ENCODE measurements at regions not wholly inside any gene's neighbourhood (a gene's known extent, or its start where the extent isn't known, plus 50 kb on each side); places are given as distances from the start of the nearest gene placed in this dataset.

DNA sequence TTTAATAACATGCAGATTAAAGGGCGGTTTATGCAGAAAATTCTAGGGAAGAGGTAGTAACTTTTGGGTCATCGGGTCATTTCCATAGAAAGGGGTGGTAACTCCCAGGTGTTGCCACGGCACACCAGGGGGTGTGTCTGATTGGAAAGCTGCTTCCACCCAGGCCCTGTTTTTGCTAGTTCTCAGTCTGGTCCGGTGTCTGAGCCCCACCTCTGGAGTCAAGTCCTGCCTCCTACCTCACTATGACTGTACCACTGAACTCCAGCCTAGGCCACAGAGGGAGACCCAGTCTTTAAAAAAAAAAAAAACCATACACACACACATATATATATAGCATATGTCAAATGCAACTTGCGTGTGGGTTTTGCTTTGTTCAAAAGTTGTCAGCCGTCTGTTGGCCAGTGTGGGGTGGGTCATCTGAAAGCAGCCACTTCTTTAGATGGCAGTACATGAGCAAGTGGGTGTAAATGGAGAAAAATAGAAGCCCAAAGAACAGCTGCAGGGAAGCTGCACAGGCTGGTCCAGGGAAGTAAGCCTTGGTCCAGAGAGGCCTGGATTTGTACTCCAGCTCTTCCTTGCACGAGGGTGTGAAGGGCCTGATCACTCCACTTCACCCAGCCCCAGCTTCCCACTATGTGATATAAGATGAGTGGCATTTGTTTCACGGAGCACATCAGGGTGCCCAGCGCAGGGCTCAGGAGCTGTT, 110.7 kb upstream of the SPRY4 start:
- H3K27me3 ChIP-seq (ENCODE audit: insufficient read depth, low read length), result no peaks in the 10 kb centered on the region
- intact Hi-C loops (cut with micrococcal nuclease), result no loop called here

GRCh38 chr5:142434322-142434612, 109.4 kb upstream of the SPRY4 start:
- peaks cover 48 to 81% (median 66%) of the 10 kb centered on the region in 4 donors for H3K4me1 Mint-ChIP-seq
- no peak for DNase-seq
- no peaks in the 10 kb centered on the region for H3K9me3 Mint-ChIP-seq
- no peaks in the 10 kb centered on the region for H3K27me3 ChIP-seq (ENCODE audit: insufficient read depth, low read length)
- no peak overlapping the region for H3K27ac ChIP-seq (ENCODE audit: low read depth, low read length)
- peak overlapping the region in 4 of 7 donors; percentile 35 to 95 (median 50) for H3K27ac Mint-ChIP-seq
- H3K4me3 ChIP-seq (ENCODE audit: low read length in 2 of 2), result no peak overlapping the region
- POLR2A ChIA-PET (ENCODE audit: partially characterized antibody), result interaction anchor here (0.9 to 2.4 kb wide), 2 partner anchors 76 to 82 kb away, joined by 3 to 7 read pairs; no protein-coding TSS in a partner anchor
- H3K36me3 Mint-ChIP-seq, result no peaks in the 10 kb centered on the region
- H3K9me3 ChIP-seq (ENCODE audit: control insufficient read depth in 1 of 2, low read length in 2 of 2), result no peaks in the 10 kb centered on the region
- no peaks in the 10 kb centered on the region for H3K36me3 ChIP-seq (ENCODE audit: insufficient read depth, low read length)
- H3K4me1 ChIP-seq (ENCODE audit: insufficient read depth, low read length), result peaks cover 62% of the 10 kb centered on the region
- intact Hi-C loops (cut with micrococcal nuclease), result no loop called here
- CTCF ChIA-PET (ENCODE audit: partially characterized antibody), result interaction anchor here (1.0 kb wide), 2 partner anchors 31 to 109 kb away, joined by 3 to 4 read pairs; partner anchors contain the start of gene SPRY4
- H3K4me3 Mint-ChIP-seq, result no peak overlapping the region
- no peaks in the 10 kb centered on the region for H3K27me3 Mint-ChIP-seq

More for the DNA sequence above, 110.7 kb upstream of the SPRY4 start:
- CTCF ChIA-PET (ENCODE audit: partially characterized antibody), result interaction anchor here (0.8 to 1.7 kb wide), 3 partner anchors 15 to 111 kb away, joined by 3 to 4 read pairs (median 3); partner anchors contain the start of gene SPRY4
- no peaks in the 10 kb centered on the region for H3K9me3 ChIP-seq (ENCODE audit: control insufficient read depth in 1 of 2, low read length in 2 of 2)
- POLR2A ChIA-PET (ENCODE audit: partially characterized antibody), result interaction anchor here (1.0 kb wide), 1 partner anchor 37 kb away, joined by 4 read pairs; no protein-coding TSS in a partner anchor
- Mint-ChIP-seq H3K4me3 (peak overlapping the region in 1 of 8 donors; percentile 73), H3K9me3 (no peaks in the 10 kb centered on the region), H3K27me3 (no peaks in the 10 kb centered on the region), H3K4me1 (peaks cover 50 to 81% (median 66%) of the 10 kb centered on the region in 4 donors), H3K27ac (peak overlapping the region in 3 of 7 donors; percentile 31 to 61 (median 49)), H3K36me3 (no peaks in the 10 kb centered on the region)
- H3K4me3 ChIP-seq (ENCODE audit: low read length in 2 of 2), result no peak overlapping the region
- no peak for DNase-seq
- no peaks in the 10 kb centered on the region for H3K36me3 ChIP-seq (ENCODE audit: insufficient read depth, low read length)
- H3K4me1 ChIP-seq (ENCODE audit: insufficient read depth, low read length), result peaks cover 59% of the 10 kb centered on the region
- H3K27ac ChIP-seq (ENCODE audit: low read depth, low read length), result no peak overlapping the region

GRCh38 chr5:142433526-142434321, 108.9 kb upstream of the SPRY4 start:
- peaks cover 44 to 78% (median 61%) of the 10 kb centered on the region in 4 donors for H3K4me1 Mint-ChIP-seq
- H3K4me1 ChIP-seq (ENCODE audit: insufficient read depth, low read length), result peaks cover 62% of the 10 kb centered on the region
- H3K4me3 ChIP-seq (ENCODE audit: low read length in 2 of 2), result no peak overlapping the region
- H3K36me3 Mint-ChIP-seq, result no peaks in the 10 kb centered on the region
- H3K4me3 Mint-ChIP-seq, result peak overlapping the region in 4 of 8 donors; percentile 68 to 87 (median 80)
- no peaks in the 10 kb centered on the region for H3K27me3 ChIP-seq (ENCODE audit: insufficient read depth, low read length)
- H3K9me3 ChIP-seq (ENCODE audit: control insufficient read depth in 1 of 2, low read length in 2 of 2), result no peaks in the 10 kb centered on the region
- H3K27ac ChIP-seq (ENCODE audit: low read depth, low read length), result no peak overlapping the region
- POLR2A ChIA-PET (ENCODE audit: partially characterized antibody), result interaction anchor here (0.6 to 2.4 kb wide), 10 partner anchors 8 to 109 kb away, joined by 3 to 32 read pairs (median 5); partner anchors contain the start of gene SPRY4
- intact Hi-C loops (cut with micrococcal nuclease), result loop anchor here (1.0 to 2.0 kb wide), 2 partner anchors 76 to 211 kb away; no protein-coding TSS in a partner anchor
- DNase-seq, result no peak
- CTCF ChIA-PET (ENCODE audit: partially characterized antibody), result interaction anchor here (1.0 to 1.4 kb wide), 3 partner anchors 30 to 286 kb away, joined by 3 read pairs; no protein-coding TSS in a partner anchor
- H3K36me3 ChIP-seq (ENCODE audit: insufficient read depth, low read length), result no peaks in the 10 kb centered on the region
- no peaks in the 10 kb centered on the region for H3K9me3 Mint-ChIP-seq
- no peaks in the 10 kb centered on the region for H3K27me3 Mint-ChIP-seq
- H3K27ac Mint-ChIP-seq, result peak overlapping the region; percentile 54 to 99 (median 95)

- intact Hi-C loops (cut with micrococcal nuclease), result loop anchor here (1.0 to 2.0 kb wide), 2 partner anchors 76 to 210 kb away; no protein-coding TSS in a partner anchor
- Histone ChIP-seq H3K27me3 (ENCODE audit: insufficient read depth, low read length) (no peaks in the 10 kb centered on the region), H3K4me1 (ENCODE audit: insufficient read depth, low read length) (peaks cover 62% of the 10 kb centered on the region), H3K9me3 (ENCODE audit: control insufficient read depth in 1 of 2, low read length in 2 of 2) (no peaks in the 10 kb centered on the region), H3K27ac (ENCODE audit: low read depth, low read length) (peak overlapping the region; percentile 62), H3K4me3 (ENCODE audit: low read length in 2 of 2) (peak overlapping the region in 1 of 2 donors; percentile 25), H3K36me3 (ENCODE audit: insufficient read depth, low read length) (no peaks in the 10 kb centered on the region)
- POLR2A ChIA-PET (ENCODE audit: partially characterized antibody), result interaction anchor here (0.6 to 2.4 kb wide), 12 partner anchors 9 to 209 kb away, joined by 3 to 32 read pairs (median 4); partner anchors contain the start of gene SPRY4
- Mint-ChIP-seq H3K9me3 (no peaks in the 10 kb centered on the region), H3K4me3 (peak overlapping the region; percentile 18 to 87 (median 76)), H3K36me3 (no peaks in the 10 kb centered on the region), H3K27ac (peak overlapping the region; percentile 92 to 99 (median 96)), H3K27me3 (no peaks in the 10 kb centered on the region), H3K4me1 (peaks cover 40 to 78% (median 55%) of the 10 kb centered on the region in 4 donors)
- peak; percentile 78 to 89 (median 83) for DNase-seq
- CTCF ChIA-PET (ENCODE audit: partially characterized antibody), result interaction anchor here (1.1 to 1.4 kb wide), 3 partner anchors 9 to 285 kb away, joined by 3 read pairs; no protein-coding TSS in a partner anchor
Observed at GRCh38 chr5:142432961-142433360, 108.1 kb upstream of the SPRY4 start.

DNA sequence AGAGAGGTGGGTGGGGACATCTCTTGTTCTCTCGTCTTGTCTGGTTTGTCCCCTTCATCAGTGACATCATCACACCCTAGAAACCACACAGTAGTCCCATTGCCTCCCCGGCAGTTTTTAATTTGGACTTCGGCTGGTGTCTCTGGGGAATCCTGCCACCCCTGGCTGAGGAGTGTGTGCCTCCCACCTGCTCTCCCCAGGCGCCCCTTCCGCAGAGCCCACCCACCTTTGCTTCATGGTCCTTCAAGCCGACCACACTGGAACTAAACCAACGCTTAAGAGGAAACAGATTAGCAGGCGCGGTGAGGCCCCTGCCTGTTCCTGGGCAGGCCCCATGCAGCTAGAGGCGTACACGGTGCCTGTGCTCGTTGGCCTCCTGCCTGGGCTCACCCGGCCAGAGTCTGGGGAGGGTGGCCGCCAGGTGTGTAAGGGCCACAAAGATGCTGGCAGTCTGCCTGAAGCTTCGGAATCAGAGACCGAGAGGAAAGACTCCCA, 107.6 kb upstream of the SPRY4 start:
- Mint-ChIP-seq H3K27ac (peak overlapping the region; percentile 92 to 99 (median 96)), H3K27me3 (no peaks in the 10 kb centered on the region), H3K9me3 (no peaks in the 10 kb centered on the region), H3K36me3 (no peaks in the 10 kb centered on the region), H3K4me3 (peak overlapping the region in 7 of 8 donors; percentile 68 to 87 (median 76)), H3K4me1 (peaks cover 37 to 78% (median 56%) of the 10 kb centered on the region in 4 donors)
- peaks cover 61% of the 10 kb centered on the region for H3K4me1 ChIP-seq (ENCODE audit: insufficient read depth, low read length)
- no peaks in the 10 kb centered on the region for H3K36me3 ChIP-seq (ENCODE audit: insufficient read depth, low read length)
- intact Hi-C loops (cut with micrococcal nuclease), result loop anchor here (2.0 kb wide), 1 partner anchor 210 kb away; no protein-coding TSS in a partner anchor
- peak in 3 of 5 donors; percentile 31 to 71 (median 39) for DNase-seq
- H3K27me3 ChIP-seq (ENCODE audit: insufficient read depth, low read length), result no peaks in the 10 kb centered on the region
- H3K9me3 ChIP-seq (ENCODE audit: control insufficient read depth in 1 of 2, low read length in 2 of 2), result no peaks in the 10 kb centered on the region
- CTCF ChIA-PET (ENCODE audit: partially characterized antibody), result interaction anchor here (1.1 to 1.4 kb wide), 4 partner anchors 8 to 285 kb away, joined by 3 read pairs; partner anchors contain the start of gene SPRY4
- peak overlapping the region in 1 of 2 donors; percentile 25 for H3K4me3 ChIP-seq (ENCODE audit: low read length in 2 of 2)
- H3K27ac ChIP-seq (ENCODE audit: low read depth, low read length), result peak overlapping the region; percentile 62
- POLR2A ChIA-PET (ENCODE audit: partially characterized antibody), result interaction anchor here (0.6 to 2.4 kb wide), 11 partner anchors 9 to 209 kb away, joined by 3 to 32 read pairs (median 5); partner anchors contain the start of gene SPRY4

DNA sequence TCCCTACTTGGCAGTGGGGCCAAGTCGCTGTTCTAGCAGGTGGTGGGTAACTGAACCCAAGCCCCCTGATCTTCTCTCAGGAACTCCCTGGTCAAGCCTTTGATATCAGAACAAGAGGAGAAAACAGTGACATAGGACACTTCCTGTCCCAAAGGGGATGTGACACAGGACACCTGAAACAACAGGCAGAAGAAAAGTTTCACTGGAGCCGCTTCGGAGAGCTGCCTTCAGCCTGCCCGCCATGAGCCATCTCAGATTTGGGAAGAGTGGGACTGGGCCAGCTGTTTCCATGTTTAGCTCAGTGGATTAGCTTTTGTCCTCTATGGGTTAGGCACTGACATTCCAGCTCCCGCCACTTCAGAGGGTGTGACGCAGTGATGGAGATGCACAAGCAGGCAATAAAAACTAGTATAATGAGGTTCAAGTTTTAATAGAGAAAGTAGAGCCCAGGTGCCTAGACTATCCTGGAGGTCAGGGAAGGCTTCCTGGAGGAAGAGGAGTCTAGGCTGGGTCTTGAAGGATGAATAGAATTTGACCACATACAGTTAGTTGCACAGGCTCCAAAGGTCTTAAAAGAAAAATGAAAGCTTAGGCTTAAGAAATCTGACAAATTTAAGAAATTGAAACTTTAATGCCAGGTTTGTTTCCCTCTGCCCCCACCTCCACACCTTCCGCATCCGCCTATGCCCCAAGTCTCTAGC, 104.1 kb upstream of the SPRY4 start:
- no peaks in the 10 kb centered on the region for H3K36me3 Mint-ChIP-seq
- H3K4me1 Mint-ChIP-seq, result peaks cover 44 to 87% (median 66%) of the 10 kb centered on the region in 4 donors
- Histone ChIP-seq H3K27me3 (ENCODE audit: insufficient read depth, low read length) (no peaks in the 10 kb centered on the region), H3K9me3 (ENCODE audit: control insufficient read depth in 1 of 2, low read length in 2 of 2) (no peaks in the 10 kb centered on the region), H3K4me1 (ENCODE audit: insufficient read depth, low read length) (peaks cover 77% of the 10 kb centered on the region), H3K27ac (ENCODE audit: low read depth, low read length) (no peak overlapping the region), H3K4me3 (ENCODE audit: low read length in 2 of 2) (no peak overlapping the region), H3K36me3 (ENCODE audit: insufficient read depth, low read length) (no peaks in the 10 kb centered on the region)
- intact Hi-C loops (cut with micrococcal nuclease), result no loop called here
- H3K9me3 Mint-ChIP-seq, result peaks cover 0 to 15% (median 6%) of the 10 kb centered on the region in 8 donors
- peak overlapping the region in 1 of 8 donors; percentile 39 for H3K4me3 Mint-ChIP-seq
- H3K27ac Mint-ChIP-seq, result peak overlapping the region in 1 of 7 donors; percentile 12
- POLR2A ChIA-PET (ENCODE audit: partially characterized antibody), result interaction anchor here (1.0 to 1.2 kb wide), 3 partner anchors 8 to 76 kb away, joined by 3 to 4 read pairs (median 4); no protein-coding TSS in a partner anchor
- H3K27me3 Mint-ChIP-seq, result no peaks in the 10 kb centered on the region
- DNase-seq, result no peak
- CTCF ChIA-PET (ENCODE audit: partially characterized antibody), result interaction anchor here (1.7 kb wide), 1 partner anchor 9 kb away, joined by 3 read pairs; no protein-coding TSS in a partner anchor
